HCT116 (cell line): ENCODE measurements at regions not wholly inside any gene's neighbourhood (a gene's known extent, or its start where the extent isn't known, plus 50 kb on each side); places are given as distances from the start of the nearest gene placed in this dataset.

Experiments used
- ATAC-seq: fragments of 200-7000 bp; cut with Tn5 transposase; 2 replicates; pipeline ENCODE4 v1.9.1; 2020; ENCODE audit warnings: mild to moderate bottlenecking, moderate library complexity
- BruUV-seq: library from RNA; stranded (reverse); fragments of 400-500 nt; replicated peaks from 2 replicates; lab custom pipeline; 2021; lab: Mats Ljungman, UMichigan
- CTCF ChIA-PET: fragments of 300-600 bp; sonication (Branson Sonifier 250); formaldehyde crosslinking; loops from one replicate; lab custom pipeline; 2021; ENCODE audit warnings: antibody characterized with exemption; lab: Charles Lee
- POLR2A ChIA-PET: fragments of 300-600, 350-600 bp; sonication (Branson Sonifier 250); formaldehyde crosslinking; loops from one replicate; lab custom pipeline; 2021; ENCODE audit warnings: antibody characterized with exemption; lab: Charles Lee
- RAD21 ChIA-PET, 2 experiments: fragments of 300-600 bp; sonication (Branson Sonifier 250); formaldehyde crosslinking; loops; one replicate each; lab custom pipeline; 2023; ENCODE audit warnings: low total read pairs in 2 of 2; ENCODE audit not compliant: uncharacterized antibody in 2 of 2, unreplicated experiment in 2 of 2, low non-redundant PET in 1 of 2; lab: Charles Lee
- DNase-seq: peaks from one replicate; pipeline ENCODE4 v3.0.0-alpha.2; 2010; ENCODE audit warnings: low read depth, low spot score
- H2AFZ ChIP-seq: fragments of 200-600 bp; shearing (Covaris generic), sonication (generic); 2 replicates; pipeline ENCODE4 v1.6.1; 2017; ENCODE audit warnings: low read depth, mixed run types, mixed read lengths, antibody characterized with exemption, low read length; ENCODE audit not compliant: poor library complexity, severe bottlenecking
- H3K27ac ChIP-seq: 2 replicates; pipeline ENCODE4 v1.5.1; 2012; ENCODE audit warnings: low read depth, low read length
- H3K27me3 ChIP-seq: fragments of 200-600 bp; sonication (generic); 2 replicates; pipeline ENCODE4 v1.6.1; 2016; ENCODE audit warnings: mixed run types, low read length, mixed read lengths; ENCODE audit not compliant: insufficient read depth
- H3K36me3 ChIP-seq, 2 experiments: fragments of 200-500 bp in 1 of 2; fragments of 200-600 bp in 1 of 2; sonication (Bioruptor generic) in 1 of 2; sonication (generic) in 1 of 2; 2 replicates each; pipeline versions ENCODE4 v1.5.1 to v1.6.1; 2014 to 2016; ENCODE audit warnings: low read length in 2 of 2, inconsistent platforms in 1 of 2, mixed read lengths in 1 of 2, mixed run types in 1 of 2; ENCODE audit not compliant: insufficient read depth in 2 of 2, control insufficient read depth in 1 of 2
- H3K4me1 ChIP-seq, 2 experiments: fragments of 200-600 bp in 1 of 2; sonication (generic) in 1 of 2; 2 replicates each; pipeline versions ENCODE4 v1.5.1 to v1.6.1; 2012 to 2017; ENCODE audit warnings: low read length in 2 of 2, inconsistent platforms in 1 of 2, mild to moderate bottlenecking in 1 of 2, mixed read lengths in 1 of 2, mixed run types in 1 of 2, moderate library complexity in 1 of 2; ENCODE audit not compliant: insufficient read depth in 2 of 2, control insufficient read depth in 1 of 2
- H3K4me2 ChIP-seq: fragments of 200-600 bp; sonication (generic); 2 replicates; pipeline ENCODE4 v1.6.1; 2017; ENCODE audit warnings: mixed run types, low read length, mixed read lengths
- H3K4me3 ChIP-seq, 2 experiments: fragments of 200-600 bp in 1 of 2; sonication (generic) in 1 of 2; replicated peaks in 1 of 2; 2 replicates each; pipeline ENCODE4 v1.5.1; 2011 to 2016; ENCODE audit warnings: low read length in 2 of 2, control low read depth in 1 of 2, low read depth in 1 of 2, mild to moderate bottlenecking in 1 of 2, mixed read lengths in 1 of 2, mixed run types in 1 of 2
- H3K79me2 ChIP-seq: fragments of 200-600 bp; sonication (generic); 2 replicates; pipeline ENCODE4 v1.6.1; 2017; ENCODE audit warnings: mild to moderate bottlenecking, mixed run types, low read length, moderate library complexity, mixed read lengths; ENCODE audit not compliant: insufficient read depth
- H3K9ac ChIP-seq: fragments of 200-600 bp; sonication (generic); 2 replicates; pipeline ENCODE4 v1.6.1; 2016; ENCODE audit warnings: low read length, mixed read lengths
- H3K9me2 ChIP-seq: fragments of 200-600 bp; sonication (generic), shearing (Covaris generic); 2 replicates; pipeline ENCODE4 v1.6.1; 2017; ENCODE audit warnings: mixed run types, mild to moderate bottlenecking, moderate library complexity; ENCODE audit not compliant: insufficient read depth
- H3K9me3 ChIP-seq, 2 experiments: fragments of 200-500 bp in 1 of 2; fragments of 200-600 bp in 1 of 2; sonication (Bioruptor generic) in 1 of 2; sonication (generic) in 1 of 2; 2 replicates each; pipeline ENCODE4 v1.6.1; 2014 to 2017; ENCODE audit warnings: low read length in 2 of 2, mixed read lengths in 2 of 2, inconsistent platforms in 1 of 2, low read depth in 1 of 2, mild to moderate bottlenecking in 1 of 2, mixed run types in 1 of 2, moderate library complexity in 1 of 2; ENCODE audit not compliant: control insufficient read depth in 1 of 2, insufficient read depth in 1 of 2
- H4K20me1 ChIP-seq: fragments of 200-600 bp; sonication (generic), shearing (Covaris generic); 2 replicates; pipeline ENCODE4 v1.6.1; 2017; ENCODE audit warnings: mixed run types, mild to moderate bottlenecking, moderate library complexity; ENCODE audit not compliant: insufficient read depth
- CBX3 ChIP-seq: IDR thresholded peaks from 2 replicates; pipeline ENCODE4 v1.6.1; 2012; ENCODE audit warnings: low read depth
- JUND ChIP-seq: IDR thresholded peaks from 2 replicates; pipeline ENCODE4 v1.6.1; 2012
- POLR2A ChIP-seq: IDR thresholded peaks from 2 replicates; pipeline ENCODE4 v1.7.0; 2011; ENCODE audit warnings: borderline replicate concordance; ENCODE audit not compliant: insufficient read depth, insufficient read length; ENCODE audit errors: extremely low read depth
- SIN3A ChIP-seq: IDR thresholded peaks from 2 replicates; pipeline ENCODE4 v1.6.1; 2012; ENCODE audit warnings: low read depth
- TCF7L2 ChIP-seq: IDR thresholded peaks from 2 replicates; pipeline ENCODE4 v1.7.0; 2011; ENCODE audit warnings: borderline replicate concordance, inconsistent platforms; ENCODE audit not compliant: insufficient read depth, insufficient read length; ENCODE audit errors: extremely low read depth
- ZFX ChIP-seq: fragments of 450-650 bp; IDR thresholded peaks from 2 replicates; pipeline ENCODE4 v1.6.1; 2017
- intact Hi-C: fragments of 100-400 bp; cut with micrococcal nuclease; formaldehyde crosslinking; loops from 2 replicates; pipeline ENCODE4 v1.10.0; 2022
- TF ChIP-seq, protein P1 (sequence below), 3 experiments: fragments of 200-600 bp in 1 of 3; sonication (generic) in 1 of 3; IDR thresholded peaks in 2 of 3; conservative IDR thresholded peaks in 1 of 3; 2 replicates each; pipeline ENCODE4 v1.5.1; 2012 to 2017; ENCODE audit warnings: low read depth in 2 of 3, low read length in 2 of 3, antibody characterized with exemption in 1 of 3, borderline replicate concordance in 1 of 3, control low read depth in 1 of 3, mild to moderate bottlenecking in 1 of 3, mixed read lengths in 1 of 3, mixed run types in 1 of 3, moderate library complexity in 1 of 3; ENCODE audit not compliant: insufficient read depth in 1 of 3
- TF ChIP-seq, protein P2 (sequence below): IDR thresholded peaks from 2 replicates; pipeline ENCODE4 v1.6.1; 2012
- TF ChIP-seq, protein P3 (sequence below): IDR thresholded peaks from 2 replicates; pipeline ENCODE4 v1.6.1; 2012; ENCODE audit warnings: low read depth
- TF ChIP-seq, protein P4 (sequence below): IDR thresholded peaks from 2 replicates; pipeline ENCODE4 v1.6.1; 2012

DNA sequence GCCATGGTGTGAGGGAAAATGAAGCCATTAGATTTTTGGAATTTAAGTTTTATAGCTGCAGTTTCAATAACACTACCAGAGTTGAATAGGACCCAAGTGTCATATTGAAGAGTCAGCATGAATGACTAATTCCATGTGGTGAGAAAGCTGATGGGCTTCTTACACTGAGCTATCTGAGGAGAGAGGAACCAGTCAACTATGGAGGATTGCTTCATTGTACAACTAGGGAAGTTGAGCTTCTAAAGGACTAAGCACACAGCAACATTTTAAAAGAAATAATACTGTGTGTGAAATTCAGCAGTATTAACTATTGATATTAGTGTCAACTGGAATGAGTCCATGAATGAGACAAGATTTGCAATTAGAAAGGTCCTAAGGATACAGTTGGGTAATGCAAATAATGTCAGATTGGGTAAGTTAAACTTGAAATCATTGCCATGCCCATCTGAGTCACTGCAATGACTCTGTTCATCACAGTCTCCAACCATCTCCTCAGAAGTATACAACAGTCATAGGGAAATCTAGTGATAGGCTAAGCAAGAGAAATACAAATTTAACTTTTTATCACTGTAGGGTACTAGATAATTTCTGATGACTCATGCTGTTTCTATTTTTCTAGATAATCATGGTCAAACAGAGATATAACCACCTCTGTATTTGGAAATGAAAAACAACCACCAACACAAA lies 394.2 kb downstream of the FSCB start:
- ChIA-PET RAD21 (no interaction called here), CTCF (no interaction called here), POLR2A (no interaction called here)
- DNase-seq (no peak), ATAC-seq (no peak)
- TF ChIP-seq, protein P1, sequence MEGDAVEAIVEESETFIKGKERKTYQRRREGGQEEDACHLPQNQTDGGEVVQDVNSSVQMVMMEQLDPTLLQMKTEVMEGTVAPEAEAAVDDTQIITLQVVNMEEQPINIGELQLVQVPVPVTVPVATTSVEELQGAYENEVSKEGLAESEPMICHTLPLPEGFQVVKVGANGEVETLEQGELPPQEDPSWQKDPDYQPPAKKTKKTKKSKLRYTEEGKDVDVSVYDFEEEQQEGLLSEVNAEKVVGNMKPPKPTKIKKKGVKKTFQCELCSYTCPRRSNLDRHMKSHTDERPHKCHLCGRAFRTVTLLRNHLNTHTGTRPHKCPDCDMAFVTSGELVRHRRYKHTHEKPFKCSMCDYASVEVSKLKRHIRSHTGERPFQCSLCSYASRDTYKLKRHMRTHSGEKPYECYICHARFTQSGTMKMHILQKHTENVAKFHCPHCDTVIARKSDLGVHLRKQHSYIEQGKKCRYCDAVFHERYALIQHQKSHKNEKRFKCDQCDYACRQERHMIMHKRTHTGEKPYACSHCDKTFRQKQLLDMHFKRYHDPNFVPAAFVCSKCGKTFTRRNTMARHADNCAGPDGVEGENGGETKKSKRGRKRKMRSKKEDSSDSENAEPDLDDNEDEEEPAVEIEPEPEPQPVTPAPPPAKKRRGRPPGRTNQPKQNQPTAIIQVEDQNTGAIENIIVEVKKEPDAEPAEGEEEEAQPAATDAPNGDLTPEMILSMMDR (IDR thresholded peaks at IDR 0.05 in 2 of 3, conservative IDR thresholded peaks at IDR 0.05 in 1 of 3; ENCODE audit: borderline replicate concordance in 1 of 3, insufficient read depth in 1 of 3, low read depth in 2 of 3, low read length in 2 of 3): no peak
- TF ChIP-seq JUND (no peak), SIN3A (no peak), CBX3 (no peak), POLR2A (no peak), ZFX (no peak), TCF7L2 (no peak)
- TF ChIP-seq, protein P2, sequence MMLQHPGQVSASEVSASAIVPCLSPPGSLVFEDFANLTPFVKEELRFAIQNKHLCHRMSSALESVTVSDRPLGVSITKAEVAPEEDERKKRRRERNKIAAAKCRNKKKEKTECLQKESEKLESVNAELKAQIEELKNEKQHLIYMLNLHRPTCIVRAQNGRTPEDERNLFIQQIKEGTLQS: no peak
- TF ChIP-seq, protein P3, sequence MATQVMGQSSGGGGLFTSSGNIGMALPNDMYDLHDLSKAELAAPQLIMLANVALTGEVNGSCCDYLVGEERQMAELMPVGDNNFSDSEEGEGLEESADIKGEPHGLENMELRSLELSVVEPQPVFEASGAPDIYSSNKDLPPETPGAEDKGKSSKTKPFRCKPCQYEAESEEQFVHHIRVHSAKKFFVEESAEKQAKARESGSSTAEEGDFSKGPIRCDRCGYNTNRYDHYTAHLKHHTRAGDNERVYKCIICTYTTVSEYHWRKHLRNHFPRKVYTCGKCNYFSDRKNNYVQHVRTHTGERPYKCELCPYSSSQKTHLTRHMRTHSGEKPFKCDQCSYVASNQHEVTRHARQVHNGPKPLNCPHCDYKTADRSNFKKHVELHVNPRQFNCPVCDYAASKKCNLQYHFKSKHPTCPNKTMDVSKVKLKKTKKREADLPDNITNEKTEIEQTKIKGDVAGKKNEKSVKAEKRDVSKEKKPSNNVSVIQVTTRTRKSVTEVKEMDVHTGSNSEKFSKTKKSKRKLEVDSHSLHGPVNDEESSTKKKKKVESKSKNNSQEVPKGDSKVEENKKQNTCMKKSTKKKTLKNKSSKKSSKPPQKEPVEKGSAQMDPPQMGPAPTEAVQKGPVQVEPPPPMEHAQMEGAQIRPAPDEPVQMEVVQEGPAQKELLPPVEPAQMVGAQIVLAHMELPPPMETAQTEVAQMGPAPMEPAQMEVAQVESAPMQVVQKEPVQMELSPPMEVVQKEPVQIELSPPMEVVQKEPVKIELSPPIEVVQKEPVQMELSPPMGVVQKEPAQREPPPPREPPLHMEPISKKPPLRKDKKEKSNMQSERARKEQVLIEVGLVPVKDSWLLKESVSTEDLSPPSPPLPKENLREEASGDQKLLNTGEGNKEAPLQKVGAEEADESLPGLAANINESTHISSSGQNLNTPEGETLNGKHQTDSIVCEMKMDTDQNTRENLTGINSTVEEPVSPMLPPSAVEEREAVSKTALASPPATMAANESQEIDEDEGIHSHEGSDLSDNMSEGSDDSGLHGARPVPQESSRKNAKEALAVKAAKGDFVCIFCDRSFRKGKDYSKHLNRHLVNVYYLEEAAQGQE: no peak
- TF ChIP-seq, protein P4, sequence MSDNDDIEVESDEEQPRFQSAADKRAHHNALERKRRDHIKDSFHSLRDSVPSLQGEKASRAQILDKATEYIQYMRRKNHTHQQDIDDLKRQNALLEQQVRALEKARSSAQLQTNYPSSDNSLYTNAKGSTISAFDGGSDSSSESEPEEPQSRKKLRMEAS: no peak
- Histone ChIP-seq H3K79me2 (no peaks in the 10 kb centered on the region), H3K27me3 (no peaks in the 10 kb centered on the region), H3K9me2 (no peaks in the 10 kb centered on the region), H2AFZ (no peak overlapping the region), H3K9ac (no peak overlapping the region), H3K36me3 (no peaks in the 10 kb centered on the region), H3K4me3 (no peak overlapping the region), H3K4me1 (no peaks in the 10 kb centered on the region), H4K20me1 (no peaks in the 10 kb centered on the region), H3K9me3 (peaks cover 4% of the 10 kb centered on the region in 2 experiments; a peak in 1 of 4 replicates), H3K4me2 (no peak overlapping the region), H3K27ac (no peak overlapping the region)
- intact Hi-C loops: no loop called here
- BruUV-seq: no TSS peak
